WTC11 (cell line): ENCODE measurements at regions not wholly inside any gene's neighbourhood (a gene's known extent, or its start where the extent isn't known, plus 50 kb on each side); places are given as distances from the start of the nearest gene placed in this dataset.

Source experiments
- ATAC-seq: fragments of 200-7000 bp; cut with Tn5 transposase; 2 replicates; pipeline ENCODE4 v1.10.0; 2021; ENCODE audit warnings: mild to moderate bottlenecking, moderate library complexity
- CTCF ChIA-PET: fragments of 300-600 bp; sonication (Branson Sonifier 250); formaldehyde crosslinking; loops from one replicate; lab custom pipeline; 2021; ENCODE audit warnings: antibody characterized with exemption; lab: Charles Lee
- POLR2A ChIA-PET: fragments of 350-600 bp; sonication (Branson Sonifier 250); formaldehyde crosslinking; loops from one replicate; lab custom pipeline; 2021; ENCODE audit warnings: antibody characterized with exemption; lab: Charles Lee
- DNase-seq: peaks from one replicate; pipeline ENCODE4 v3.0.0; 2021; ENCODE audit warnings: low spot score
- H3K27ac Mint-ChIP-seq: 2 replicates; pipeline ENCODE4 v1.8.0; 2021; ENCODE audit warnings: mixed read lengths
- H3K27me3 Mint-ChIP-seq: 2 replicates; pipeline ENCODE4 v1.8.0; 2021; ENCODE audit warnings: low read depth, mild to moderate bottlenecking, moderate library complexity, mixed read lengths
- H3K36me3 Mint-ChIP-seq: 2 replicates; pipeline ENCODE4 v1.8.0; 2021; ENCODE audit warnings: mixed read lengths
- H3K4me1 Mint-ChIP-seq: 2 replicates; pipeline ENCODE4 v1.8.0; 2022; ENCODE audit warnings: mixed read lengths
- H3K4me3 Mint-ChIP-seq: 2 replicates; pipeline ENCODE4 v1.8.0; 2021; ENCODE audit warnings: mild to moderate bottlenecking, moderate library complexity, mixed read lengths
- H3K9me3 Mint-ChIP-seq: 2 replicates; pipeline ENCODE4 v1.8.0; 2021; ENCODE audit warnings: mixed read lengths
- ATF2 ChIP-seq: sonication (generic); formaldehyde crosslinking; IDR thresholded peaks from 2 replicates; pipeline ENCODE4 v1.8.1; 2022; ENCODE audit warnings: low read depth, missing genetic modification reagents, borderline replicate concordance
- ELF4 ChIP-seq: sonication (generic); formaldehyde crosslinking; IDR thresholded peaks from 2 replicates; pipeline ENCODE4 v1.8.1; 2022; ENCODE audit warnings: low read depth, mild to moderate bottlenecking, moderate library complexity, missing genetic modification reagents
- ERG ChIP-seq: fragments of 250-450 bp; sonication (Bioruptor Pico); IDR thresholded peaks from 2 replicates; pipeline ENCODE4 v1.8.0; 2021; ENCODE audit warnings: mild to moderate bottlenecking
- ESRRA ChIP-seq: sonication (generic); formaldehyde crosslinking; IDR thresholded peaks from 2 replicates; pipeline ENCODE4 v1.8.1; 2022; ENCODE audit warnings: mild to moderate bottlenecking, missing genetic modification reagents, borderline replicate concordance
- ETV6 ChIP-seq: sonication (generic); formaldehyde crosslinking; IDR thresholded peaks from 2 replicates; pipeline ENCODE4 v1.8.1; 2022; ENCODE audit warnings: mild to moderate bottlenecking, missing genetic modification reagents
- JAZF1 ChIP-seq: fragments of 250-450 bp; sonication (Bioruptor Pico); IDR thresholded peaks from 2 replicates; pipeline ENCODE4 v1.9.0; 2021; ENCODE audit warnings: moderate library complexity, mild to moderate bottlenecking, inconsistent platforms
- MAX ChIP-seq: sonication (generic); formaldehyde crosslinking; IDR thresholded peaks from 2 replicates; pipeline ENCODE4 v1.8.0; 2022; ENCODE audit warnings: mild to moderate bottlenecking, missing genetic modification reagents
- NFE2L1 ChIP-seq: sonication (generic); formaldehyde crosslinking; IDR thresholded peaks from 2 replicates; pipeline ENCODE4 v1.8.1; 2023; ENCODE audit warnings: missing genetic modification reagents
- NFYB ChIP-seq: sonication (generic); formaldehyde crosslinking; conservative IDR thresholded peaks from 2 replicates; pipeline ENCODE4 v1.8.0; 2022; ENCODE audit warnings: low read depth, missing genetic modification reagents
- NR1H2 ChIP-seq: sonication (generic); formaldehyde crosslinking; IDR thresholded peaks from 2 replicates; pipeline ENCODE4 v1.9.0; 2021; ENCODE audit warnings: mild to moderate bottlenecking, moderate library complexity, missing genetic modification reagents
- PRRX2 ChIP-seq: fragments of 250-450 bp; sonication (Bioruptor Pico); IDR thresholded peaks from 2 replicates; pipeline ENCODE4 v1.8.0; 2021; ENCODE audit warnings: mild to moderate bottlenecking
- SMAD3 ChIP-seq: sonication (generic); formaldehyde crosslinking; IDR thresholded peaks from 2 replicates; pipeline ENCODE4 v1.8.0; 2022; ENCODE audit warnings: missing genetic modification reagents, mild to moderate bottlenecking, borderline replicate concordance
- SMAD4 ChIP-seq: sonication (generic); formaldehyde crosslinking; IDR thresholded peaks from 2 replicates; pipeline ENCODE4 v1.8.0; 2022; ENCODE audit warnings: mild to moderate bottlenecking, missing genetic modification reagents
- USF1 ChIP-seq: sonication (generic); formaldehyde crosslinking; IDR thresholded peaks from 2 replicates; pipeline ENCODE4 v1.8.0; 2022; ENCODE audit warnings: mild to moderate bottlenecking, missing genetic modification reagents
- ZBTB21 ChIP-seq: sonication (generic); formaldehyde crosslinking; IDR thresholded peaks from 2 replicates; pipeline ENCODE4 v1.8.1; 2023; ENCODE audit warnings: mild to moderate bottlenecking, missing genetic modification reagents, borderline replicate concordance
- ZNF121 ChIP-seq: sonication (generic); formaldehyde crosslinking; IDR thresholded peaks from 2 replicates; pipeline ENCODE4 v1.8.0; 2023; ENCODE audit warnings: missing genetic modification reagents
- ZNF138 ChIP-seq: sonication (generic); formaldehyde crosslinking; conservative IDR thresholded peaks from 2 replicates; pipeline ENCODE4 v1.8.1; 2022; ENCODE audit warnings: mild to moderate bottlenecking, moderate library complexity, missing genetic modification reagents
- ZNF232 ChIP-seq: sonication (generic); formaldehyde crosslinking; IDR thresholded peaks from 2 replicates; pipeline ENCODE4 v1.8.0; 2022; ENCODE audit warnings: mild to moderate bottlenecking, missing genetic modification reagents
- ZNF416 ChIP-seq: fragments of 250-450 bp; sonication (Bioruptor Pico); IDR thresholded peaks from 2 replicates; pipeline ENCODE4 v1.9.0; 2021; ENCODE audit warnings: mild to moderate bottlenecking, inconsistent platforms
- TF ChIP-seq, protein P1 (sequence below): sonication (generic); formaldehyde crosslinking; IDR thresholded peaks from 2 replicates; pipeline ENCODE4 v1.8.0; 2022; ENCODE audit warnings: mild to moderate bottlenecking, missing genetic modification reagents
- TF ChIP-seq, protein P2 (sequence below): sonication (generic); formaldehyde crosslinking; conservative IDR thresholded peaks from 2 replicates; pipeline ENCODE4 v1.8.1; 2022; ENCODE audit warnings: mild to moderate bottlenecking, missing genetic modification reagents

- ChIA-PET CTCF (no interaction called here), POLR2A (no interaction called here)
- Mint-ChIP-seq H3K4me3 (no peak overlapping the region), H3K27me3 (no peaks in the 10 kb centered on the region), H3K4me1 (peaks cover 8% of the 10 kb centered on the region), H3K36me3 (no peaks in the 10 kb centered on the region), H3K9me3 (peaks cover 8% of the 10 kb centered on the region), H3K27ac (no peak overlapping the region)
- TF ChIP-seq ZNF232 (CRISPR knock-in tag), result no peak
- no peak for TF ChIP-seq ESRRA (CRISPR knock-in tag)
- TF ChIP-seq, protein P1, sequence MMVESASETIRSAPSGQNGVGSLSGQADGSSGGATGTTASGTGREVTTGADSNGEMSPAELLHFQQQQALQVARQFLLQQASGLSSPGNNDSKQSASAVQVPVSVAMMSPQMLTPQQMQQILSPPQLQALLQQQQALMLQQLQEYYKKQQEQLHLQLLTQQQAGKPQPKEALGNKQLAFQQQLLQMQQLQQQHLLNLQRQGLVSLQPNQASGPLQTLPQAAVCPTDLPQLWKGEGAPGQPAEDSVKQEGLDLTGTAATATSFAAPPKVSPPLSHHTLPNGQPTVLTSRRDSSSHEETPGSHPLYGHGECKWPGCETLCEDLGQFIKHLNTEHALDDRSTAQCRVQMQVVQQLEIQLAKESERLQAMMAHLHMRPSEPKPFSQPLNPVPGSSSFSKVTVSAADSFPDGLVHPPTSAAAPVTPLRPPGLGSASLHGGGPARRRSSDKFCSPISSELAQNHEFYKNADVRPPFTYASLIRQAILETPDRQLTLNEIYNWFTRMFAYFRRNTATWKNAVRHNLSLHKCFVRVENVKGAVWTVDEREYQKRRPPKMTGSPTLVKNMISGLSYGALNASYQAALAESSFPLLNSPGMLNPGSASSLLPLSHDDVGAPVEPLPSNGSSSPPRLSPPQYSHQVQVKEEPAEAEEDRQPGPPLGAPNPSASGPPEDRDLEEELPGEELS, result no peak
- TF ChIP-seq ERG (CRISPR knock-in tag), result no peak
- no peak for TF ChIP-seq NFE2L1 (CRISPR knock-in tag)
- TF ChIP-seq ETV6 (CRISPR knock-in tag), result no peak
- TF ChIP-seq NR1H2 (CRISPR knock-in tag), result no peak
- TF ChIP-seq ATF2 (CRISPR knock-in tag), result no peak
- TF ChIP-seq, protein P2, sequence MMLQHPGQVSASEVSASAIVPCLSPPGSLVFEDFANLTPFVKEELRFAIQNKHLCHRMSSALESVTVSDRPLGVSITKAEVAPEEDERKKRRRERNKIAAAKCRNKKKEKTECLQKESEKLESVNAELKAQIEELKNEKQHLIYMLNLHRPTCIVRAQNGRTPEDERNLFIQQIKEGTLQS (CRISPR knock-in tag), result no peak
- TF ChIP-seq NFYB, result no peak
- TF ChIP-seq ZNF416 (CRISPR knock-in tag), result no peak
- ATAC-seq (no peak), DNase-seq (no peak)
Measured at GRCh38 chr21:15192243-15192642, 127.4 kb upstream of the NRIP1 start.

- Mint-ChIP-seq H3K27ac (no peak overlapping the region), H3K36me3 (no peaks in the 10 kb centered on the region)
Measured at GRCh38 chr21:15193937-15194336, 129.1 kb upstream of the NRIP1 start.

More at GRCh38 chr21:15193937-15194336, 129.1 kb upstream of the NRIP1 start:
- Mint-ChIP-seq H3K4me1 (peaks cover 8% of the 10 kb centered on the region), H3K27me3 (no peaks in the 10 kb centered on the region), H3K9me3 (peaks cover 4% of the 10 kb centered on the region), H3K4me3 (no peak overlapping the region)
- ChIA-PET POLR2A (no interaction called here), CTCF (no interaction called here)
- TF ChIP-seq PRRX2 (CRISPR knock-in tag), result no peak
- TF ChIP-seq SMAD3 (CRISPR knock-in tag), result no peak
- no peak for TF ChIP-seq JAZF1 (CRISPR knock-in tag)
- no peak for TF ChIP-seq ZNF232 (CRISPR knock-in tag)
- no peak for TF ChIP-seq SMAD4 (CRISPR knock-in tag)
- TF ChIP-seq, protein P1, result no peak
- TF ChIP-seq MAX (CRISPR knock-in tag), result no peak
- TF ChIP-seq ZBTB21 (CRISPR knock-in tag), result no peak
- no peak for TF ChIP-seq USF1 (CRISPR knock-in tag)
- TF ChIP-seq ZNF138 (CRISPR knock-in tag), result no peak
- no peak for TF ChIP-seq ELF4 (CRISPR knock-in tag)
- TF ChIP-seq NFYB, result no peak
- TF ChIP-seq ZNF121 (CRISPR knock-in tag), result no peak
- DNase-seq, result no peak
- no peak for ATAC-seq
